ENCODE measurements at regions not wholly inside any gene's neighbourhood (a gene's known extent, or its start where the extent isn't known, plus 50 kb on each side); places are given as distances from the start of the nearest gene placed in this dataset.

GRCh38 chr21:22892028-22892427 lies 1893.8 kb downstream of the NCAM2 start:
- TF ChIP-seq CTCF (IDR thresholded peaks at IDR 0.05) = no peak
- TF ChIP-seq POLR2A (IDR thresholded peaks at IDR 0.05) = no peak

Measured in Peyer's patch (tissue), 4 donors.